ENCODE measurements at regions not wholly inside any gene's neighbourhood (a gene's known extent, or its start where the extent isn't known, plus 50 kb on each side); places are given as distances from the start of the nearest gene placed in this dataset.

GRCh38 chr21:28078126-28078525 is 914.6 kb downstream of the LTN1 start:
- TF ChIP-seq ELF4 (IDR thresholded peaks at IDR 0.05) (no peak), SP1 (IDR thresholded peaks at IDR 0.05) (no peak), ARNT (IDR thresholded peaks at IDR 0.05) (no peak), BHLHE40 (IDR thresholded peaks at IDR 0.05; ENCODE audit: borderline replicate concordance) (no peak), TARDBP (IDR thresholded peaks at IDR 0.05) (no peak), HDGF (IDR thresholded peaks at IDR 0.05; ENCODE audit: borderline replicate concordance) (no peak), FOXA1 (IDR thresholded peaks at IDR 0.05) (no peak), L3MBTL2 (conservative IDR thresholded peaks at IDR 0.05) (no peak), FOXM1 (IDR thresholded peaks at IDR 0.05; ENCODE audit: borderline replicate concordance) (no peak), NFRKB (IDR thresholded peaks at IDR 0.05) (no peak)

Data from HEK293T (cell line).